ENCODE measurements at regions not wholly inside any gene's neighbourhood (a gene's known extent, or its start where the extent isn't known, plus 50 kb on each side); places are given as distances from the start of the nearest gene placed in this dataset.

DNA sequence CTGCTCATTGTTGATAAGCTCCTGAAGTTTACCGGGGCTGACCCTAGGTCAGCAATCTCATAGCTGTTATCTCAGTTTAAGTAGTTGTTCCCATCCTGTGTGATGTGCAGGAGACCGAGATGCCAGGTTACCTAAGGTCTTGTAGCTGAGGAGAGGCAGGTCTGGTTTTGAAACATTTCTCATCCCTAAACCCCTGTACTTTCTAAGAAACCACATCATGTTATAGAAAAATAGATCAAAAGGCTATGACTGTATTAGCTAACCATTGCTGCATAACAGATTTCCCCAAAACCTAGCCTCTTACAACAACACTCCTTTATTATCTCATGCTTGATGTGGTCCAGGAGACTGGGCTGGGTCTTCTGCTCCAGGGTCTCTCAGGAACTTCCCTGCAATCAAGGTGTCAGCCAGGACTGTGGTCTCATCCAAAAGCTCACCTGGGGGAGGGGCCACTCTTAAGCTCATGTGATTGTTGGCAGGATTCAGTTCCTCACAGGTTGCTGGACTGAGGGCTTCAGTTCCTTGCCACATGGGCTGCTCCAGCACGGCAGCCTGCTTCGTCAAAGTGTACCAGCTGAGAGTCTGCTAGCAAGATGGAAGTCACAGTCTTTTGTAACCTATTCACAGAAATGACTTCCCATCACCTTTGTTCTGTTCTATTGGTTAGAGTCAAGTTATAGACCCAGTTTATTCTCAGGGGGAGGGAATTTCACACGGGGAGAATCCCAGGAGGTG lies 60.9 kb upstream of the CLCN4 start:
- Mint-ChIP-seq H3K27ac (ENCODE audit: unreplicated experiment) (no peak overlapping the region), H3K9me3 (ENCODE audit: unreplicated experiment) (no peaks in the 10 kb centered on the region), H3K4me1 (ENCODE audit: low read depth, unreplicated experiment) (peaks cover 11% of the 10 kb centered on the region), H3K36me3 (ENCODE audit: insufficient read depth, unreplicated experiment) (peaks cover 30% of the 10 kb centered on the region), H3K4me3 (ENCODE audit: unreplicated experiment) (no peak overlapping the region), H3K27me3 (ENCODE audit: insufficient read depth, unreplicated experiment) (no peaks in the 10 kb centered on the region)
- no peak overlapping the region for H3K4me3 ChIP-seq (ENCODE audit: low read depth, low read length)
- no peaks in the 10 kb centered on the region for H3K9me3 ChIP-seq
- TF ChIP-seq CTCF (IDR thresholded peaks at IDR 0.05; ENCODE audit: insufficient read depth in 1 of 2, low read depth in 1 of 2, low read length in 1 of 2, severe bottlenecking in 1 of 2, unreplicated experiment in 1 of 2) = no peak
- intact Hi-C loops (cut with micrococcal nuclease; ENCODE audit: unreplicated experiment) = no loop called here
- ChIA-PET CTCF (interaction anchor here (1.4 kb wide), 1 partner anchor 24 kb away, joined by 4 read pairs; no protein-coding TSS in a partner anchor), POLR2A (no interaction called here)
- H3K27me3 ChIP-seq (replicated peaks; ENCODE audit: control insufficient read depth, insufficient read depth, low read length) = no peaks in the 10 kb centered on the region
- H3K4me1 ChIP-seq = peaks cover 14% of the 10 kb centered on the region
- peak in 1 of 2 experiments; percentile 25 for DNase-seq
- no TSS peak for BruUV-seq (replicated peaks)
- H3K36me3 ChIP-seq (ENCODE audit: control insufficient read depth, insufficient read depth, low read length) = no peaks in the 10 kb centered on the region

DNA sequence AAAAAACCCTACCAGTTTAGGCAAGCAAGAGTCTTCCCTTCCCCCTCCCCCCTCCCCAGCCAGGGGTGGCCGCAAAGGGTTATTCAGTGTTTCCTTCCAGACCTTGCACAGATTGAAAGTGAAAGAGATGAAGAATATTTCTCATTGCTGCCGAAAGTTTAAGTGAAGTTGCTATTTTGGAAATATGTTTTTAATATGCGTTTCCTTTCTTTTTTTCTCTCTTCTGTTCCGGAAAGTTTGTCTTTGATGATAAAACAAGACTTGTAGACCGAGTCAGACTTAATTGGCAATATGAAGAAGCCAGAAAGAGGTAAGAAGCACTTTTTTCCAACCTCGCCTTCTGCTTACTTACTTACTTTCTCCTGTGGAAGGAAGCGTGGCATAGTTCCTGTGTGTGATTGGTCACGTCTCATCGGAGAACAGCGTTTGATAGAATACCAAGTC lies 58.5 kb upstream of the CLCN4 start:
- TF ChIP-seq CTCF (IDR thresholded peaks at IDR 0.05; ENCODE audit: insufficient read depth in 1 of 2, low read depth in 1 of 2, low read length in 1 of 2, severe bottlenecking in 1 of 2, unreplicated experiment in 1 of 2) = no peak
- no peaks in the 10 kb centered on the region for H3K9me3 Mint-ChIP-seq (ENCODE audit: unreplicated experiment)
- peaks cover 22% of the 10 kb centered on the region for H3K4me1 Mint-ChIP-seq (ENCODE audit: low read depth, unreplicated experiment)
- CTCF ChIA-PET = interaction anchor here (1.1 kb wide), 1 partner anchor 21 kb away, joined by 3 read pairs; no protein-coding TSS in a partner anchor
- Histone ChIP-seq H3K9me3 (no peaks in the 10 kb centered on the region), H3K4me3 (ENCODE audit: low read depth, low read length) (no peak overlapping the region), H3K36me3 (ENCODE audit: control insufficient read depth, insufficient read depth, low read length) (no peaks in the 10 kb centered on the region; the same call in 1 of the 2 replicates), H3K4me1 (peaks cover 24% of the 10 kb centered on the region), H3K27me3 (replicated peaks; ENCODE audit: control insufficient read depth, insufficient read depth, low read length) (no peaks in the 10 kb centered on the region)
- H3K4me3 Mint-ChIP-seq (ENCODE audit: unreplicated experiment) = no peak overlapping the region
- H3K27ac Mint-ChIP-seq (ENCODE audit: unreplicated experiment) = no peak overlapping the region
- POLR2A ChIA-PET = no interaction called here
- BruUV-seq (replicated peaks) = no TSS peak
- no peak for DNase-seq
- peaks cover 27% of the 10 kb centered on the region for H3K36me3 Mint-ChIP-seq (ENCODE audit: insufficient read depth, unreplicated experiment)
- no peaks in the 10 kb centered on the region for H3K27me3 Mint-ChIP-seq (ENCODE audit: insufficient read depth, unreplicated experiment)
- intact Hi-C loops (cut with micrococcal nuclease; ENCODE audit: unreplicated experiment) = no loop called here

DNA sequence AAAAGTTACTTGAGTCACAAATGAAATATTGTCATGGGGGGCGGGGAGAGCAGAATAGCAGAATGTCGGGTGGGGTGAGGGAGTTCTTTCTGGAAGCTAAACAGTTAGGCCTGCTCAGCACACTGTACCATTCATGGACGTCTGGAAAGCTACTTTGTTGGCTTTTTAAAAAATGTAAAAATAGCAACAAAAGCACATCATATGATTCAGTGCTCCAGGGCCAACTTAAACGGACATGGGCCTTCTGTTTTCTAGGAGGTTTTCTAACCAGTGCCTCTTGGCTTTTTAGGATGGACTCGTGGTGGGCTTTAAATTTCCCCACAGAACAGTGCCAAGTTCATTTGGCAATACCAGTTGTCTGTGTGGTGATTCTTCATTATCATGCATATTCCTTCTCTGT lies 57.4 kb upstream of the CLCN4 start:
- POLR2A ChIA-PET = no interaction called here
- Mint-ChIP-seq H3K27me3 (ENCODE audit: insufficient read depth, unreplicated experiment) (no peaks in the 10 kb centered on the region), H3K4me1 (ENCODE audit: low read depth, unreplicated experiment) (peaks cover 22% of the 10 kb centered on the region), H3K4me3 (ENCODE audit: unreplicated experiment) (no peak overlapping the region), H3K36me3 (ENCODE audit: insufficient read depth, unreplicated experiment) (peaks cover 27% of the 10 kb centered on the region), H3K27ac (ENCODE audit: unreplicated experiment) (no peak overlapping the region), H3K9me3 (ENCODE audit: unreplicated experiment) (no peaks in the 10 kb centered on the region)
- CTCF ChIA-PET = no interaction called here
- no TSS peak for BruUV-seq (replicated peaks)
- intact Hi-C loops (cut with micrococcal nuclease; ENCODE audit: unreplicated experiment) = no loop called here
- H3K9me3 ChIP-seq = no peaks in the 10 kb centered on the region
- H3K36me3 ChIP-seq (ENCODE audit: control insufficient read depth, insufficient read depth, low read length) = no peaks in the 10 kb centered on the region; the same call in 1 of the 2 replicates
- DNase-seq = no peak
- peaks cover 24% of the 10 kb centered on the region for H3K4me1 ChIP-seq
- H3K4me3 ChIP-seq (ENCODE audit: low read depth, low read length) = no peak overlapping the region
- H3K27me3 ChIP-seq (replicated peaks; ENCODE audit: control insufficient read depth, insufficient read depth, low read length) = no peaks in the 10 kb centered on the region
- TF ChIP-seq CTCF (IDR thresholded peaks at IDR 0.05; ENCODE audit: insufficient read depth in 1 of 2, low read depth in 1 of 2, low read length in 1 of 2, severe bottlenecking in 1 of 2, unreplicated experiment in 1 of 2) = no peak

Data from Caco-2 (cell line).